ENCODE measurements at regions not wholly inside any gene's neighbourhood (a gene's known extent, or its start where the extent isn't known, plus 50 kb on each side); places are given as distances from the start of the nearest gene placed in this dataset.
A peak's percentile ranks its signal among the peaks of the same experiment; 100 is the strongest.

GRCh38 chr3:39748002-39748401 lies 61.4 kb upstream of the MYRIP start:
- DNase-seq (no peak), ATAC-seq (no peak)
- Histone ChIP-seq H3K27ac (no peak overlapping the region), H3K36me3 (no peaks in the 10 kb centered on the region), H3K4me1 (peaks cover 0 to 25% (median 5%) of the 10 kb centered on the region in 9 donors), H3K9me3 (no peaks in the 10 kb centered on the region), H3K27me3 (no peaks in the 10 kb centered on the region), H3K4me3 (no peak overlapping the region)
- TF ChIP-seq CTCF (IDR thresholded peaks at IDR 0.05) = no peak
- intact Hi-C loops (cut with DNase I) = no loop called here
- WGBS, 2 donors = 51 to 53% methylated on average over 1 of the region's 1 CpG

GRCh38 chr3:39748763-39749162 lies 60.6 kb upstream of the MYRIP start:
- ATAC-seq = no peak
- 71 to 79% methylated on average over 2 of the region's 2 CpGs for WGBS, 2 donors

GRCh38 chr3:39750712-39751111 lies 58.7 kb upstream of the MYRIP start:
- peak overlapping the region in 2 of 10 donors; percentile 18 to 57 for H3K27ac ChIP-seq
- WGBS, 2 donors = 35 to 40% methylated on average over 4 of the region's 4 CpGs
- H3K36me3 ChIP-seq = no peaks in the 10 kb centered on the region
- H3K4me1 ChIP-seq = peaks cover 0 to 25% (median 5%) of the 10 kb centered on the region in 9 donors
- no peak for ATAC-seq
- TF ChIP-seq CTCF (IDR thresholded peaks at IDR 0.05) = no peak
- intact Hi-C loops (cut with DNase I) = loop anchor here in 1 of 10 donors (1.0 kb wide), 1 partner anchor 17 kb away; no protein-coding TSS in a partner anchor
- H3K9me3 ChIP-seq = no peaks in the 10 kb centered on the region
- H3K27me3 ChIP-seq = no peaks in the 10 kb centered on the region
- H3K4me3 ChIP-seq = no peak overlapping the region
- no peak for DNase-seq

More at GRCh38 chr3:39748763-39749162, 60.6 kb upstream of the MYRIP start:
- intact Hi-C loops (cut with DNase I) = no loop called here
- no peaks in the 10 kb centered on the region for H3K9me3 ChIP-seq
- H3K36me3 ChIP-seq = no peaks in the 10 kb centered on the region
- no peak overlapping the region for H3K4me3 ChIP-seq
- no peaks in the 10 kb centered on the region for H3K27me3 ChIP-seq
- no peak for DNase-seq
- no peak overlapping the region for H3K27ac ChIP-seq
- peaks cover 0 to 25% (median 5%) of the 10 kb centered on the region in 9 donors for H3K4me1 ChIP-seq
- TF ChIP-seq CTCF (IDR thresholded peaks at IDR 0.05) = no peak

- H3K4me3 ChIP-seq = no peak overlapping the region
- 49 to 50% methylated on average over 1 of the region's 1 CpG for WGBS, 2 donors
- intact Hi-C loops (cut with DNase I) = loop anchor here in 1 of 10 donors (1.0 kb wide), 1 partner anchor 18 kb away; no protein-coding TSS in a partner anchor
These were observed 58.1 kb upstream of the MYRIP start for GRCh38 chr3:39751286-39751685.

More at GRCh38 chr3:39751286-39751685, 58.1 kb upstream of the MYRIP start:
- Histone ChIP-seq H3K27me3 (no peaks in the 10 kb centered on the region), H3K27ac (peak overlapping the region in 2 of 10 donors; percentile 18 to 57), H3K36me3 (no peaks in the 10 kb centered on the region), H3K4me1 (peaks cover 0 to 25% (median 5%) of the 10 kb centered on the region in 9 donors), H3K9me3 (no peaks in the 10 kb centered on the region)
- DNase-seq (no peak), ATAC-seq (peak in 2 of 8 donors; percentile 33 to 39)
- TF ChIP-seq CTCF (IDR thresholded peaks at IDR 0.05) = no peak

Data from heart right ventricle (tissue), 16 donors.